HG03139 (cell line): ENCODE measurements at regions not wholly inside any gene's neighbourhood (a gene's known extent, or its start where the extent isn't known, plus 50 kb on each side); places are given as distances from the start of the nearest gene placed in this dataset.
"Not testable (repeated sequence)": the region's sequence is repeated elsewhere in the genome, so short reads cannot be mapped to it uniquely, and the experiment has no call there.

Source experiments
- ATAC-seq: cut with Tn5 transposase; IDR thresholded peaks from one replicate; pipeline ENCODE4 v1.9.1; 2021; ENCODE audit not compliant: unreplicated experiment

DNA sequence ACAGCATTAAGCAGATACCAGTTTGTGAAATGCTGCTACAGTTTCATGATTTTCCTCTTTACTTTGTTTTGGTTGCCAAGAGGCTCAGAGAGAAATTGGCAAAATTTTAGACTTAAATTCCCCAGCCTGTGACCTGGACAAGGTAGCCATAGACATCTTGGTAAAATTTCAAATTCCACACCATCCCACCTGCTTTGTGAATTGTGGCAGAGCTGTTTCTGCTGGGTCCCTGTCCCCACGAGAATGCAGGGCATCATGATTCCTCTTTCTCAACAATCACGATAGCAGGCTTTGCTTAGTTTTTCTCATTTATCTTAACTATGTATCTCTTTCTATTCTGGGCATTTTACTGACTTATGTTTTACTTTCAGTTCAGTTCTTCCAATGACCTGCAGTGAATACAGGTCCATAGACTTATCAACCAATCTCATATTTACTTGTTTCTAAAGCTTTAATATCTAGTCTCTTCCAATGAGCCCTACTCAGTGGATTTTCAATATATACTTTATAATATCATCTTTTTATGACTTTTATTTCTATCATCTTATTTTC, 351.6 kb downstream of the SOCS6 start:
- ATAC-seq, result no peak

DNA sequence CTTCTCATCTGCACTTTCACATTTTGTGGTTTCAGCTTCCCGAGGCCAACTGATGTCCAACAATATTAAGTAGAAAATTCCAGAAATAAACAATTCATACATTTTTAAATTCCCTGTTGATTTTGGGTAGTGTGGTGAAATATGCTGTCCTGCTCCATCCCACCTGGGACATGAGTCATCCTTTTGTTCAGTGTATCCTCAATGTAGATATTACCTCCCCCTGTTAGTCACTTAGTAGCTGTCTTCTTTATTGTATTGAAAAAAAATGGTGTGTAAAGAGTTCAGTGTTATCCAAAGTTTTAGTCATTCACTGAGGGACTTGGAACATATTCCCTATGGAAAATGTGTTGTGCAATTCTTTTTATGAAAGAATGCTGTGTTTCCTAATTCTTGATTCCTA, 348.1 kb downstream of the SOCS6 start:
- no peak for ATAC-seq

DNA sequence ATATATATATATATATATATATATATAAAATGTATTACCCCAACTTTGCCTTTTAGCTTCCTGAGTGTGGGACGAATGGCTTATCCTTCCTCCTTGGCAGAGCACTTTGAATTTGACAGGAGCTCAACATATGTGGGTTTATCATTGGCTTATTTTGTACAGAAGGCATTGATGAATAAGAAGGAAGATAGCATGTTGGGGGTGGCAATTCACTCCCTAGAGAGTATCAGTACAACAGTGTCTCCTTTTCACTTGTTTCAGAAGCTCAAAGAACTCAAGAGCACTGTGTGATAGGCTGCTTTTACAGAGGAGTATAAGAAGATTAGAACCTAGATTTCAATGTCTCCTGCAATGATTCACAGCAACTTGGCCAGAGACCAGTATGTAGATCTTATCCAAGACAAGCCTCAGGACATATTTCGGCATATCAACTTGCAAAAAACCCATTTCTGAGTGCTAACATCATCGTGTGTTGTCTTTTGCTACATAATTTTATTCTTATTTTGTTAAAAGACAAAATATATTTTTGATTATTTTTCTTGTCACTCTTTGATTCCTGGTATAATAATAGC, 345.8 kb downstream of the SOCS6 start:
- no peak for ATAC-seq

DNA sequence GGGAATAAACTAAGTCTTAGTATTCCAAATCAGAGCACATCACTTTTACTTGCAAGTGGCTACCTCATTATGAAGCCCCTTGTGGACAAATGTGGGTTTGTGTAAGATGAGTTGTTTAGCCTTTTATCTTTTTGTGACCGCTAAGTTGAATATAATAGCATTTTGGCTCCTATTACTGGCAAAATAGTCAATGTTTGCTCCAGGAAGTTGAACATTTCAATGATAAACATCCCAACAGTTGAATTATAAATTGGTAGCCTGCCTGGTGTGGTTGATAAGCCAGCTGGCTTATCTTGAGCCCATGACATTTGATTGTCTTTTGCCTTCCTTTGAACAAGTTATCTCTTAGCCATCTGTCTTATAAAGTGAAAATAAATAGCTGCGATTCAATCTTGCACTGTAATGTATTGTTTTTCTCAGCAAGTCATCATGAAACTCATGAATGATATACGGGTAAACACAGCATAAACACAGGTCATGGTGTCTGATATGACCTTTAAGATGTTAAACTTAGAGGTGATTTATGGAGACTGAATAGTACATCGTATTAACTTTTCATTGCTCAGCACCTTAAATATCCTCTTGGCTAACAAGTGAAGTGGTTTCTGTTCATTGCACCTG, 338.4 kb downstream of the SOCS6 start:
- ATAC-seq, result no peak

GRCh38 chr18:70622622-70623419, 334.0 kb downstream of the SOCS6 start:
- no peak for ATAC-seq

- ATAC-seq, result no peak
These were observed 332.9 kb downstream of the SOCS6 start for GRCh38 chr18:70621710-70622109.

DNA sequence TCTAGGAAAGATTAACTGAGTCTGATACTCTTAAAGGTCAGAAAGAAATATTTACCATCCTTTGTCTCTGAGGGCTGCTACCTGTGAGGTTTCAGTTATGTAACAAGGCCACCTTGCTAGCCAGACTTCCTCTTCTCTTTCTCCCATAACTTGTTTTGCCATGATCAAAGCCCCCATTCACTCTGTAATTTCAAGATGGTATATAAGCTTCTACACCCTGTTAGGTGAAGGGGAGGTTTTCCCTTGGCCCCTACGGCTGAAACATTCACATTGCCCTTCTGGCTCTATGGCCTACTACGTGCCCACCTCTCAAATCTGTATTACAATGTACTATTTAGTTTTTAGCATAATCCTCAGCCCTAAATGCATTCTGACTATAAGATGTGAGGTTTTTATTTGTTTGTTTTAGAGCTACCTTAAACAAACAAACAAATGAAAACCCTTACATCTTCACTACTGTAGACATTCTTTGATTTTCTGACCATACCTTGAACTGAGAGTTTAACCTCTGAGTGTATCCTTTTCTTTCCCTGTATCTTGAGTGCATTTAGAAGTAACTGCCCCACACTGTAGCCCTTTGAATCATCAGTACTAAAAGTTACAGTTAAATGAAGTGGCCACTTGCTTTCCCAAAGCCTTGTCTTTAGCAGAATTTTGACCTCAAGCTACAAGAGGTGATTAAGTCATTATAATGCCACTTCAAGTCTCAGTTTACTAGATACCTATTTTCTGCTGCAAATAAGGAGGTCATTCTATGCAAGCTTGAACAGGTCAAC, 332.2 kb downstream of the SOCS6 start:
- no peak for ATAC-seq

- ATAC-seq, result no peak
These were observed 328.3 kb downstream of the SOCS6 start for GRCh38 chr18:70617020-70617763.

DNA sequence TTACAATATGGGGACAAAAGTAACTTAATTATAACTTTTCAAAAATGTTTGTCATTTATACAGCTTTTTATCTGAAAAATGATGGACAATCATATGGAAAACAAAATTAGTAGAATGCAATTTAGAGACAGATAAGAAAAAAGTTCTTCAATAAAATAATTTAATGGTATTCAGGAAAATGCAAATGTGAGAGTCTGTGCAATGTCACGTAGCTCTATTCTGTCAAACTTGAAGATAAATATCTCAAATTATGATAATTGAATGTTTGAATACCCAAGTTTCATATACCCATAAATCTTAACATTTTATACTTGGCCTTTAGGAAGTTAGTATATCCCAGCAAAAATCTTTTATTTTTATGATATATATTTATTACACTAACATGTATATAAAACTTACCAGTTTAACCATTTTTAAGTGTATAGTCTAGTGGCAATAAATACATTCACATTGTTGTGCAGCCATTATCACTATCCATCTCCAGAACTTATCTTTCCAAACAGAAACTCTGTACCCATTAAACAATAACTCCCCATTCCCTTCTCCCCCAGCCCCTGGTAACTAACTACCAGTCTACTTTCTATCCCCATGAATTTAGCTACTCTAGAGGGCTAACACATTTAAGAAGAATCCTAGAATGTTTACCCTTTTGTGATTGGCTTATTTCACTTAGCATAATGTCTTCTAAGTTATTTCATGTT, 311.5 kb downstream of the SOCS6 start:
- ATAC-seq, result no peak

- no peak for ATAC-seq
These were observed 309.6 kb downstream of the SOCS6 start for GRCh38 chr18:70598406-70598805.

DNA sequence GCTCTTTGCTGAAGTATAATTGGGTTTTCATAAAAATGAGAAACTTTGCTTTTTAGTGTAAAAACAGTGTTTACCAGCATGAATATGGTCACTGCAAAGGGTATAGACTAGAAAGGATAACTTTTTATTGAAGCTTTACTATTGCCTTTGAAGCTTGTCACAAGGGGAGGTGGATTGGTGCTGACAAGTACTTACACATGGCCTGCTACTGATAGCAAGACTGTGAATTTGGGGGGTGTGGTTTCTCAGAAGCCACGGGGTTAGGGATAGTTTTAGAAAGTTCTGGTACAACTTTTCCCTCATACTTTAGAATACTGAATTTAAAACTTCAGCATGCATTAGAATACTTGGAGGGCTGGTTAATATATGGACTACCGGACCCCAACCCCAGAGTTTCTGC, 294.1 kb downstream of the SOCS6 start:
- no peak for ATAC-seq

DNA sequence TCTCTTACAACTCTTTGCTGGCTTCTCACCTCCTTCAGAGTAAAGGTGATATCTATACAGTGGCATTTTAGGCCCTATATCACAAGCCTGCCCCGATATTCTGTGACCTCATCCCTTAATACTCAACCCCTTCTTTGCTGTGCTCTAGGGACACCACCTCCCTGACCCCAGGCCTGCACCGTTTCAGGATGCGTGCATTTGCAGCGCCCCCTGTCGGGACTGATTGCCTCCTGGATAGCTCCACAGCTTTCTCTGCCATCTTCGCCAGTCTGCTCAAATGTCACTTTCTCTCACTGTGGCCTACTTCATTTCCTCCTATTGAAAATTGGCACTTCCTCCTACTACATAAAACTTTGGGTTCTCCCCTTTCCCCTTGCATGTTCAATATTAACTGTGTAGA, 289.6 kb downstream of the SOCS6 start:
- no peak for ATAC-seq

DNA sequence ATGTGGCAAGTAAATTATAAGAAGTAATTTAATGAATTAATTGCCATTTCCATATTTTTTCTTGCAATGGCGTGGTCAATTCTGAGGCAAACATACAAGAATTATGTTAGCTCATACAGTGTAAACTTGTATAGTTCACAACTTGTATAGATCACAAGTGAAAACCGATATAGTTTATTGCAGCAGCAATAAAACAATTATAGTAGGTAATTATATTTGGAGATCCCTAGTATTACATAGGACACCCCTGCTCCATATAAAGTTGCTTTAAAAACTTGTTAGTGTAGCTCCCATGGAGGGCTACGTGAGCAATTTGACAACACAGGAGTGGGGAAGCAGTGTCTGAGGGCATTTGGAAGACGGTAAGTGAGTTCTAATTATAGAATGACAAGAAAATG, 288.2 kb downstream of the SOCS6 start:
- ATAC-seq, result no peak

DNA sequence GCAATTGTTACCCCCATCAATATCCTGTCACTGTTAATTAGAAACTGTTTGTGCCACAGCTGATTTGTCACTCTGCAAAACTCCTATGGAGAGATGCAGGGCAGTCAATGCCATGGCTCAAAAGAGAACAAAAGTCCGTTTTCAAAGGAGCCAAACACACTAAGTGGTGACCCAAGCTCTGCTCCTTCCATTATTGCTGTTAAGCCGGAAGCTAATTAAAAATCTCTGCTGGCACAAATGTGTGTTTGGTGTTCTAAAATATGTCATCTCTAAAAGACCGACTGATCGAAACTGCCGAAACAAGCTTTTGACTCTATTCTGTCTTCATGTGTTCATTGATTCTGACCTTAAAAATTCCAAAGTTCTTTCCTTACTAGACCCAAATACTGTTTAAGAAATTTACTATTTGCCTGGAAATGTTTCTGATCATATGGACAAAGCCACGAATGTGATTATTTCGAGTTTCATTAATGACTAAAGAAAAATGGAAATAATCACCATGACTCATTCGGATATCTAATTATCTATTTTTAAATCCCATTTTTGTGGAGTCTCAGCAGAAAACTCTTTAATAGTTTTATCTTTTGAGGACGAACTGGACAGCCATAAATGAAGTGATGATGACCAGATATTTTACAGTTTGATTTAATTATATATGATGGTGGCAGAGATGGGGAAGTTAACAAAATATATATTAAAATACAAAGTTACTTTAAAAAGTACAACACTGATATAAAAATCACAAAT, 287.6 kb downstream of the SOCS6 start:
- no peak for ATAC-seq

- not testable (repeated sequence) for ATAC-seq
These were observed 286.1 kb downstream of the SOCS6 start for GRCh38 chr18:70574951-70575350.

GRCh38 chr18:70569647-70570046, 280.8 kb downstream of the SOCS6 start:
- not testable (repeated sequence) for ATAC-seq

GRCh38 chr18:70559446-70559845, 270.6 kb downstream of the SOCS6 start:
- no peak for ATAC-seq

DNA sequence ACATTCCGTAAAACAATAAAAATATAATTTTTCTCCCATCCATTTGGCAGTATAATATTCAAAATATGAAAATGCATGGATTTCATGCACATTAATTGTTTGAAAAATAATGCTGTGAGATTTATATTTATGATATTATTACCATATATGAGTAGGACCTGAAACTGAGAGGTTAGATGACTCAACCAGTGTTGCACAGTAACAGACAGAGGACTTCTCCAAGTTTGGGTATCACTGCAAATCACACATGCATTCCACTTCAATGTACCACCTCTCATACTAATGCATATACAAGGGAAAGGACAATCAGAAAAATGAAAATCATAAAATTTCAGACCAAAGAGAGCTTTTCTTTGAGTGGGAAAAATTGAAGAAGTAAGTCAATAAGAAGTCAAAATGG, 269.5 kb downstream of the SOCS6 start:
- no peak for ATAC-seq

DNA sequence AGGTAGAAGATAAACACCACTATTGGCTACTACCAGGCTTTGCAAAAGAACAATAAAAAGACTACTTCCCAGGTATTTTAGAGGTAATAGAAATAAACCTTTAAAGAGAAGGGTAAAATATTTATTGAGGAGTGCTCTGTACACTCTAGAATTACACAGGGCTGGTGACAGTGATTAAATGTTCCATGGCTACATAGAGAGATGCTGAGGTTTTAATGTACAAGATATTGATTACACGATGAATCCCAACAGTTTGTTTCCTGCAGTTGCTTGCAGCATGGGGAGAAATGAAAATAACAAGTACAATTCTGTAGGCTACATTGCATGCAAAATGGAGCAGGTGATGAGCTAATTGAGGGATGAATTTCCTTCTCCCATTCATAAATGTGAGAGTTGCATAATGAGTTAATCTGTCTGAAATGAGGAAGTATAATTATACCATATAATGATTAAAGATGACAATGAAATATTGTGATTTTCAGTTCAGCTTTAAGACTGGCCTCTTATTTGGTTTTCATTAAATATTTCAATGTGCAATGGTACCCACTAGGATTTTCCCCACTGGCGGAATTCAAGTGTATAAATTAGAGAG, 266.1 kb downstream of the SOCS6 start:
- ATAC-seq, result no peak
